Stimulated activated memory B cell treated with anti-CD40 and anti-IgM and Interleukin-4, amounts not matched to agents 10 μg/mL and 1 μg/mL and 100 μg/mL, for 72 hours (primary cell): ENCODE measurements at regions not wholly inside any gene's neighbourhood (a gene's known extent, or its start where the extent isn't known, plus 50 kb on each side); places are given as distances from the start of the nearest gene placed in this dataset.

Experiments
- ATAC-seq: fragments of 150-1000 bp; cut with Tn5 transposase; 2 replicates; pipeline ENCODE4 v1.10.0; 2021
- H3K27ac Mint-ChIP-seq: one replicate; pipeline ENCODE4 v1.8.0; 2022; ENCODE audit warnings: mild to moderate bottlenecking, mixed read lengths
- H3K27me3 Mint-ChIP-seq: one replicate; pipeline ENCODE4 v1.8.0; 2022; ENCODE audit warnings: mixed read lengths
- H3K36me3 Mint-ChIP-seq: one replicate; pipeline ENCODE4 v1.8.0; 2022; ENCODE audit warnings: mixed read lengths
- H3K4me1 Mint-ChIP-seq: one replicate; pipeline ENCODE4 v1.8.0; 2022; ENCODE audit warnings: mixed read lengths
- H3K4me3 Mint-ChIP-seq: one replicate; pipeline ENCODE4 v1.8.0; 2022; ENCODE audit warnings: mild to moderate bottlenecking, moderate library complexity, mixed read lengths
- H3K9me3 Mint-ChIP-seq: one replicate; pipeline ENCODE4 v1.8.0; 2022; ENCODE audit warnings: mixed read lengths

DNA sequence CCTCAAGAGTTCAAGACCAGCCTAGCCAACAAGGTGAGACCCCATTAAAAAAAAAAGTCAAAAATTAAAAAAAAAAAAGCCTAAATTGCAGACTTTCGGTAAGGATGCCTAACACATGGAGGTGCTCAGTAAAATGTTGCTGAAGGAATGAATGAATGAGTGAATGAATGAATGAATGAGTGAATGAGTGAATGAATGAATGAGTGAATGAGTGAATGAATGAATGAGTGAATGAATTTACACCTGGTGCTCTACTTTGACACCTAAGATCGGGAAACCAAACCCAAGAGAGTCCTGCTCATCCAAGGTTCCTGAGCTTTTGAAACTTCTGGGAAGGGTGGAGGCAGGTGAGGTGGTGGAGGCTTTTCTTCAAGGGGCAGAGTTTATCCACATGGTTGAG, 112.2 kb upstream of the LHX1 start:
- Mint-ChIP-seq H3K4me1 (no peaks in the 10 kb centered on the region), H3K27ac (no peak overlapping the region), H3K36me3 (no peaks in the 10 kb centered on the region), H3K4me3 (no peak overlapping the region), H3K9me3 (no peaks in the 10 kb centered on the region), H3K27me3 (peaks cover 74% of the 10 kb centered on the region)
- no peak for ATAC-seq

DNA sequence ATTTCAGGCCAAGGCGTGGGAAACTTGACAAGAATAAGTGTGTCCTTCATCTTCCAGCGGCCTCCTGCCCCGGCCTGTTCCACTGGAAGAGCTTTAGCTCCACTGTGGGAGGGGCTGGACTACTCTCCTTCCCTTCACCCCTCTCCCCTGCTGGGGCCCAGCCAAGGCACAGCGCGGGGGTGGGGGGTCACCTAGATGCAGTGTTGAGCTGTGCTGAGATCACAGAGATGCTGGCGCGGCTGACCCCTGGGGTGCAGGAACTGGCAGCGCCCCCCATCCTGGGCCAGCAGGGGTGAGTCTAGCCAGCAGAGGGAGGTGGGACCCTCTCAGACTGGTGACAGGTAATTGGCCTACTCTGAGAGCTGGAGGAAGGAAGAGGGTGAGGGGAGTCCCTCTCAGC, 111.8 kb upstream of the LHX1 start:
- ATAC-seq, result peak; percentile 20
- Mint-ChIP-seq H3K4me1 (no peaks in the 10 kb centered on the region), H3K27me3 (peaks cover 74% of the 10 kb centered on the region), H3K4me3 (no peak overlapping the region), H3K36me3 (no peaks in the 10 kb centered on the region), H3K9me3 (no peaks in the 10 kb centered on the region), H3K27ac (no peak overlapping the region)

DNA sequence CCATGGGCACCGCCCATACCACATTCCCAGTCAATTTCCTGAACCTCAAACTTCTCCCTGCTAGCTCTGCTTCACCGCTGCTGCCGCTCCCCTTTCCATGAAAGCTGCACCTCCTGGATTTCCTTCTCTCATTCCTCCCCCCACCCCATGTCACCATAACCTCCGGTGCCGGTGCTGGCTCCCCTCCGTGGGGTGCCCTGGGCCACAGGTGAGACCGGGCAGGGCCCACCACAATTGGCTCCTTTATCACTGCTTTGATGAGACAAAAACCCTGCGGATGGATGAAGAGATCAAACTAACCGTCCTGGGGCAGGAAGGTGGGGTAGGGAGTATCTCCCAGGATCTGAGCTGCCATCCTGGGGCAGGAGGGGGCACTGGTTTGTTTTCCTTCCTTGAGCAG, 111.3 kb upstream of the LHX1 start:
- Mint-ChIP-seq H3K9me3 (no peaks in the 10 kb centered on the region), H3K36me3 (no peaks in the 10 kb centered on the region), H3K27ac (no peak overlapping the region), H3K4me1 (no peaks in the 10 kb centered on the region), H3K4me3 (no peak overlapping the region), H3K27me3 (peaks cover 73% of the 10 kb centered on the region)
- no peak for ATAC-seq

DNA sequence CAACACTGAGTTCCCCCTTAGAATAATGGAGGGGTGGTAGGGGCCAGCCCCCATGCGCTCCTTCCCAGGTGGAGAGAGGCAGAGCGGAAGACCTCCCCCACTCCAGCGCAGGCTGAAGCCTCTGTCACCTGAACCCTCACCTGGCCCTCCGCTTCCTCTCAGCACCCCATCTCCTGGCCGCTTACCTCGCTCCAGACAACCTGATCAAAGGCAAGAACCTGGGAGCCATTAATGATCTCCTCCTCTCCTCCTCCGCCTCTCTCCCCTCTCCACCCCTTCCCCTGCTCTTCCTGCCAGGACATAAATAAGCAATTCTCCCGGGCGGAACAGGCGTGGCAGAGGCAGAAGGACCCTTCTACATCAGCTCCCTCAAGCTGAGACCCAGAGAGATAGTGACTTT, 110.2 kb upstream of the LHX1 start:
- Mint-ChIP-seq H3K4me1 (no peaks in the 10 kb centered on the region), H3K27ac (no peak overlapping the region), H3K27me3 (peaks cover 66% of the 10 kb centered on the region), H3K36me3 (no peaks in the 10 kb centered on the region), H3K4me3 (no peak overlapping the region), H3K9me3 (no peaks in the 10 kb centered on the region)
- no peak for ATAC-seq

DNA sequence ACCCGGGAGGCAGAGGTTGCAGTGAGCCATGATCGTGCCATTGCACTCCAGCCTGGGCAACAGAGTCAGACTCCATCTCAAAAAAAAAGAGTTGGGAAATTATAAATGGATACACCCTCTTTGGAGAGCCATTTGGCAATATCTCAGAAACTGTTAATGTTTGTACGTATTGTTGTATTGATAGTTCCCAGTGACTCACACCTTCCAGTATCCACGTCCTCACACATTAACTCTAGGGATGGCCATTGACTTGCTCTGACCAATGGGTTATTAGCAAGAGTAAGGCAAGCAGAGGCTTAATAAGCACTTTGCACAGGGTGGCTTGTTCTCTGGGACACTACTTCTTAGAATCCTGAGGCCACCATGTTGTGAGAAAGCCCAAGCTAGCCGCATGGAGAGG, 107.6 kb upstream of the LHX1 start:
- H3K9me3 Mint-ChIP-seq, result no peaks in the 10 kb centered on the region

DNA sequence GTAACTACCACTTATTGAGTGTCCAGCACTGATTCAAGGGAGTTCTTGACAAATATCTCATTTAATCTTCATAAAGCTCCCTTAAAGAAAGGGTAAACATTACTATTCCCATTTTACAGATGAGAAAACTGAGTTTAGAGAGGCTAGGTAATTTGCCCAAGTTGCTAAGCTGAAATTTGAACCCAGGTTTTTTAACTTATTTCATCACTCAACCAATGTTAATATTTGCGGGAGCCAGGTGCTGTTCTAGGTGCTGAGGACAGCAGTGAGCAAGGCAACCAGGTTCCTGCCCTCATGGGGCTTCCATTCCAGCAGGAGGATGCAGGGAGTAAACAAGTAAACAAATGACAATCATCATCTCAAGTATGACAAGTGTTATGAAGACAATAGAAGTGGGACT, 104.0 kb upstream of the LHX1 start:
- H3K4me1 Mint-ChIP-seq, result no peaks in the 10 kb centered on the region
- no peak for ATAC-seq
- peaks cover 4% of the 10 kb centered on the region for H3K9me3 Mint-ChIP-seq
- H3K4me3 Mint-ChIP-seq, result no peak overlapping the region
- H3K27me3 Mint-ChIP-seq, result peaks cover 44% of the 10 kb centered on the region
- no peak overlapping the region for H3K27ac Mint-ChIP-seq
- H3K36me3 Mint-ChIP-seq, result no peaks in the 10 kb centered on the region

More for the DNA sequence above, 107.6 kb upstream of the LHX1 start:
- Mint-ChIP-seq H3K27ac (no peak overlapping the region), H3K27me3 (peaks cover 55% of the 10 kb centered on the region), H3K36me3 (no peaks in the 10 kb centered on the region), H3K4me3 (no peak overlapping the region), H3K4me1 (no peaks in the 10 kb centered on the region)
- ATAC-seq, result no peak

DNA sequence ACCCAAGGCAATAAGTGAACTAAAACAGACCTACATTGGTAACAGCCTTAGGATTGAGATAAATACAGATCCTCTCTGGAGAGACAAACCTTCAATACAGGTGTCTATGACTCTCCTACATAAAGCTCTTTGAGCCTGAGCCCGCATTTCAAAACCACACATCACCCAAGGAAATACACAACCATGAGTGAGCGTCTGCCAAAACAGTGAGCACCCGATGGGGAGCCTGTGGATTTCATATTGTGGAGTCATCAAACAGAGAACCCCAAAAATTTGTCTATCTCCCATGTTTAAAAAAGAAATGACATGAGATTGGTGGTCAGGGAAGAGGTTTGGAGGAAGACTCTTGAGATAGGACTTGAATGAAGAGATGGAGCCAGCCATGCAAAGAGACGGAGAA, 102.2 kb upstream of the LHX1 start:
- no peak for ATAC-seq

DNA sequence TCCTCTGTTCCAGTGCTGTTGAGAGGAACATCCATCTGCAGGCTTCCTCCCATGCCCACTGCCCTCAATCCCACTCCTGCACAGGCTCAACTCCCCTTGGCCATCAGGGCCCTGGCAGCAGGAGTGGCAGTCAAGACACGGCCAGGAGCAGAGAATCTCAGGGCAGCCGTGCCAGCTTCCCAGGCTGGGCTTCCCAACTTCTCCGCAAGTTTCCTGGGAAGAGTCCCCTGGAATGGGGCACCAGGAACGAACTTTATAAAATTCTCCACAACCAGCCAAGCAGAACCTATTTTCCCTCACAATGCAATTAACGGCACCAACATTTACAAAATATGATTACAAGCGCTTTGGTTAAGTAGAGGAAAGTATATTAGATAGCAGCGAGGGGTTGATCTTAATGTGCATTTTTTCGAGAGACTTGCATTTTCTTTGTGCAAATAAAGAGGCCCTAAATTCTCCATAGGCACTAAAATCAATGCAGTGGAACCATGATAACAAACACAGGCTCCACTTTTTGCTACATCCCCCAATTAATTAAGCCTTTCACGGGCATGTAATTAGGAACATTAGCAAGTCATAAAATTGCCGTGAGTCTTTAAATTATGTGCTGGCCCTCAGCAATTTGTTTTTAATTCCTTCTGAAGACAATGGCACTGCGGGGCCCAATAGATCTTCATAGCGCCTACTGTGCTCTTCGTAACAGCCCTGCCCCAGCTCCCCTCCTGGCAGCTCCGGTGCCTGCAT, 99.9 kb upstream of the LHX1 start:
- Mint-ChIP-seq H3K4me3 (no peak overlapping the region), H3K4me1 (no peaks in the 10 kb centered on the region), H3K36me3 (no peaks in the 10 kb centered on the region), H3K9me3 (peaks cover 8% of the 10 kb centered on the region), H3K27me3 (peaks cover 29% of the 10 kb centered on the region), H3K27ac (no peak overlapping the region)
- ATAC-seq, result no peak

More for the DNA sequence above, 102.2 kb upstream of the LHX1 start:
- Mint-ChIP-seq H3K27me3 (peaks cover 38% of the 10 kb centered on the region), H3K4me1 (no peaks in the 10 kb centered on the region), H3K36me3 (no peaks in the 10 kb centered on the region), H3K27ac (no peak overlapping the region), H3K4me3 (no peak overlapping the region), H3K9me3 (peaks cover 4% of the 10 kb centered on the region)

DNA sequence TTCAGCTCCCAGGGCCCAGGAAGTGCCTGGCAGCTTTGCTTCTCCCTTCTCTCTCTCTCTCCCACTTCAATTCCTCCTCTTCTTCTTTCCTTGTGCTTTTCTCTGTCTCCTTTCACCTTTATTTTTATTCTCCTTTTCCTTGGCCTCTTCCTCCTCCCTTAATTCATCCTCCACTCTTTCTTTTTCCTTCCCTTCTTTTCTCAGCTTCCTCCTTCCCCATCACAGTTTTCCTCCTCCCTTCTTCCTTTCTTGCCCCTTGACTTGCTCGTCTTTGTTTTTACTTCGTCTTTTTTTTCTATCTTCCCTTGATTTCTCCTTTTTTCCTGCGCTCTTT, 99.4 kb upstream of the LHX1 start:
- Mint-ChIP-seq H3K4me1 (no peaks in the 10 kb centered on the region), H3K36me3 (no peaks in the 10 kb centered on the region), H3K27ac (no peak overlapping the region), H3K27me3 (peaks cover 29% of the 10 kb centered on the region), H3K4me3 (no peak overlapping the region), H3K9me3 (peaks cover 8% of the 10 kb centered on the region)
- ATAC-seq, result no peak

DNA sequence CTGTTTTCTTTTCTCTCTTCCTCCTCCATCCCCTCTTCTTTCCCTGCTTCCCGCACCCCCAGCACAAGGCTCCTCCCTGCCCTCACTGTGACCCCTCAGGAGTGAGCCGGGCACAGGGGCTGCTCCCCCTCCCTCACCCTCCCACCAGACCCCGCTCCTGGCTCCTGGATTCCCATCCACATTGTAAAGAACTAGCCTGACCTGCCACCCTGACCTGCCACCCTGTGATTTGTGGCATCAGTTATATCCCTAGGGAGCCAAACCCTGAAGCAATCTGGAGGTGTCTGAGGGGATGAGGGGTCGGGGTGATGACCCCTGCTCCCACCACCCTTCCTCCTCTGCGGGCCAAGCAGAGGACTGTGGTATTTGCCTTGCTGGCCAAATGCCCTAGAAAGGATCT, 98.0 kb upstream of the LHX1 start:
- Mint-ChIP-seq H3K36me3 (no peaks in the 10 kb centered on the region), H3K27me3 (peaks cover 38% of the 10 kb centered on the region), H3K9me3 (peaks cover 8% of the 10 kb centered on the region), H3K4me1 (no peaks in the 10 kb centered on the region), H3K27ac (no peak overlapping the region), H3K4me3 (no peak overlapping the region)
- no peak for ATAC-seq

DNA sequence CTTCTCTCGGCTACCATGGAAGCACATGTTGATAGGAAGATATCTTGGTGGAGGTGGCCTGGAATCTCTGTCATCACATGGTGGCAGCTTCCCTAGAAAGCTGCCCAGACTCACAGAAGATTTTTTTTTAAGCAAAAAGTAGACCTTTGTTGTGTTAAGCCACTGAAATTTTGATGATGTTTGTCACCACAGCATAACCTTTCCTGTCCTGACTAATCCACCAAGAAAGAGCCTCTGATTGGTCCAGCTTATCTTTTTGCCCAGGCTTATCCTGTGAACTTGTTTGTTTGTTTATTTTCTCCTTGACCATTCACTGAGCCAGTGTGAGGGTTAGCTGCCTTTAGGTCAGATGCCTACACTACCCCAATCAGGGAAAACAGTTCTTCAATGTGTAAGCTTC, 96.5 kb upstream of the LHX1 start:
- no peak for ATAC-seq
- no peaks in the 10 kb centered on the region for H3K4me1 Mint-ChIP-seq
- H3K9me3 Mint-ChIP-seq, result peaks cover 4% of the 10 kb centered on the region
- no peaks in the 10 kb centered on the region for H3K36me3 Mint-ChIP-seq
- no peak overlapping the region for H3K4me3 Mint-ChIP-seq
- H3K27ac Mint-ChIP-seq, result no peak overlapping the region
- peaks cover 40% of the 10 kb centered on the region for H3K27me3 Mint-ChIP-seq

DNA sequence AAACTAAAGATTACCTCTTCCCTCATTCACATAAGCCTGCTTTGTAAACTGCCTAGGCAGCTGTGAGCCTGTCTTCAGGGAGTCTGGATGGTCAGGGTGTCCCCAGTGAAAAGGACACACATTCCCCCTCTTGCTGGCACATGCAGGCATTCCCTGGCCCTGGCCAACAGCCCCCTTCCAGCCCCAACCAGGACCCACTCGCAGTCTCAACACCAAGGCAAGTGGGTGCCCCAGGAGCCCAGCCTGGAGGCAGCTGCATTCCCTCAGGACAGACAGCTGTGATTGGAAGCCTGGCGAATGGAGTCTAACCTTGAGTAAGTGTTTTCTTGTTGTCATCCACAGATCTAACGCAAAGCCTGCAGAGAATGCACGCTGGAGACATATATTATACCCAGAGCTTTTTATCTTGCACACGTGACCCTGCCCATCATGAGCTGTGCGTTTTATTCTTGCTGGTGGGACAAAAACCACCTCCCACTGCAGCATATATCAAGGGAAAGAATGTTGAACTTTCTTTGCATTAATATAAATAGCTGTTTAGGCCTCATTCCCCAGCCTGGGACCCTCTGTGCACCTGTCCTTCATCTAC, 95.0 kb upstream of the LHX1 start:
- peaks cover 4% of the 10 kb centered on the region for H3K9me3 Mint-ChIP-seq
- no peak overlapping the region for H3K27ac Mint-ChIP-seq
- no peak overlapping the region for H3K4me3 Mint-ChIP-seq
- peaks cover 47% of the 10 kb centered on the region for H3K27me3 Mint-ChIP-seq
- no peak for ATAC-seq
- H3K36me3 Mint-ChIP-seq, result no peaks in the 10 kb centered on the region
- no peaks in the 10 kb centered on the region for H3K4me1 Mint-ChIP-seq

DNA sequence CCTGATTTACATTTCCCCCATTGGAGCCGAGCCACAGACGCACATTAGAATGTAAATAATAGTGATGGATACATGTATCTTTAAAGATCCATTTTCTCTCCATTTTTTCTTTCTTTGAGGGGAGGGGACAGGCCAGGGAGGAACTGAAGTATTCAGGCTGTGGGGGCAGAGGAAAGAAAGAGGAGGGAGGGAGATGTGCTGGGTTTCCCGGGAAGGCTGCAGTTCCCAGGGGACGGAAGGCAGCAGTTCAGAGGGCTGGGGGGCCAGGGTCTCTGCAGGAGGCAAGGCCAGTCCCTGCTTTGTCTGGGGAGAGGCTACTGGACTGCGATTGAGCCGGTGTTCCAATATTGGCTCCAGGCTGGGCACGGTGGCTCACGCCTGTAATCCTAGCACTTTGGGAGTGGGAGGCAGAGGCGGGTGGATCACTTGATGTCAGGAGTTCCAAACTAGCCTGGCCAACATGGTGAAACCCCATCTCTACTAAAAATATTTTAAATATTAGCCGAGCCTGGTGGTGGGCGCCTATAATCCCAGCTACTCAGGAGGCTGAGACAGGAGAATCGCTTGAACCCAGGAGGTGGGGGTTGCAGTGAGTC, 94.2 kb upstream of the LHX1 start:
- Mint-ChIP-seq H3K9me3 (peaks cover 4% of the 10 kb centered on the region), H3K27me3 (peaks cover 41% of the 10 kb centered on the region)

DNA sequence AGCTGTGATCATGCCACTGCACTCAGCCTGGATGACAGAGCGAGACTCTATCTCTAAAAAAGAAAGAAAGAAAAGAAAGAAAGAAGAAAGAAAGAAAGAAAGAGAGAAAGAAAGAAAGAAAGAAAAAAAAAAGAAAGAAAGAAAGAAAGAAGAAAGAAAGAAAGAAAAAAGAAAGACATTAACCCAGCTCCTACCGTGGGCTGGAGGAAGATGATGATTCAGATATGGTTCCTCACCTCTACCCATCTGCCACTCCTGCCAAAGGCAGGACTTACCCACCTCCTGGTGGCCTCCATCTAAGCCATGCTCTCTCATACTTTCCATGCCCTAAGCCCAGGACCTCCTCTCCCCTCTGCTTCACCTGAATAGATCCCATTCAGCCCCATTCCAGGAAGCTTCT, 93.3 kb upstream of the LHX1 start:
- Mint-ChIP-seq H3K27ac (no peak overlapping the region), H3K9me3 (peaks cover 4% of the 10 kb centered on the region)
- ATAC-seq, result no peak

More for the DNA sequence above, 94.2 kb upstream of the LHX1 start:
- Mint-ChIP-seq H3K4me1 (no peaks in the 10 kb centered on the region), H3K27ac (no peak overlapping the region), H3K4me3 (no peak overlapping the region), H3K36me3 (no peaks in the 10 kb centered on the region)
- no peak for ATAC-seq

DNA sequence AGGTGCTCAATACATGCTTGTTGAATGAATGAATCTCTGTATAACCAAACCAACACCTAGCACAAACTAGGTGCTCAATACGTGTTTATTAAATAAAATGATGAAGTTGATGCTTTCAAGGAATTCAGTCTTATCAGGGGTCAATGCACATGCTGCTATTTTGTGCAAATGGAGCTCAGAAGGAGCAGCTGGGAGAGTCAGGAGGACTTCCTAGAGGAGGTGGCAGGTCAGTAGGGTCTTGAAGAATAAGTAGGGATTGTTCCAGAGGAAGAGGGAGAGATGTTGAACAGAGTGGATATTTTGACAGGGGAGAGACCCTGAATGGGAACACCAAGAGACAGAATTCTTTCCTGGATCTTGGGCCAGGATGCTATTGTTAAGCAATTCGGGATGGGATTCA, 92.7 kb upstream of the LHX1 start:
- H3K4me3 Mint-ChIP-seq, result no peak overlapping the region
- ATAC-seq, result no peak
- H3K9me3 Mint-ChIP-seq, result peaks cover 4% of the 10 kb centered on the region
- no peak overlapping the region for H3K27ac Mint-ChIP-seq
- H3K36me3 Mint-ChIP-seq, result no peaks in the 10 kb centered on the region
- H3K27me3 Mint-ChIP-seq, result peaks cover 37% of the 10 kb centered on the region
- H3K4me1 Mint-ChIP-seq, result peaks cover under 1% of the 10 kb centered on the region

More for the DNA sequence above, 93.3 kb upstream of the LHX1 start:
- Mint-ChIP-seq H3K27me3 (peaks cover 37% of the 10 kb centered on the region), H3K36me3 (no peaks in the 10 kb centered on the region), H3K4me1 (no peaks in the 10 kb centered on the region), H3K4me3 (no peak overlapping the region)

DNA sequence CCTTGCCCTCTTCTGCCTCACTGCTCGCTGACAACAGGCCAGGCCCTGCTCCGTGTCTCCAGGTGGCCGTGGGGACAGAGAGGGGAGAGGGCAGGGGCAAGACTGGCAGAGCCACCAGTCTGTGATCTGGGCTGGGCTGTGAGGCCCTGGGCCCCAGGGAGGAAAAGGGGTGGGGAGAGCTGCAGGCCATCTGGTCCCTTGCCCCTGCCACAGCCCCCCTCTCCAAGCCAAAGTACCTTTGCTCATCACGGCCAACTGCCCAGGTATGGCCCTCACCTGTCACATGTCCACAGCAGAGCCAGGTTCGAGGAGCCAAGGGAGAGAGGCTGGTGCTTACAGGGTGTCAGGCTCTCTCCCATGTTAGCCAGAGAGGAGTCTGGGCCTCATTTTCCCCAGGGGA, 91.4 kb upstream of the LHX1 start:
- H3K9me3 Mint-ChIP-seq, result peaks cover 4% of the 10 kb centered on the region
- peaks cover 6% of the 10 kb centered on the region for H3K4me1 Mint-ChIP-seq
- no peak for ATAC-seq
- peaks cover 39% of the 10 kb centered on the region for H3K27me3 Mint-ChIP-seq
- H3K36me3 Mint-ChIP-seq, result no peaks in the 10 kb centered on the region
- no peak overlapping the region for H3K4me3 Mint-ChIP-seq
- H3K27ac Mint-ChIP-seq, result no peak overlapping the region
